K562 (cell line): ENCODE measurements at regions not wholly inside any gene's neighbourhood (a gene's known extent, or its start where the extent isn't known, plus 50 kb on each side); places are given as distances from the start of the nearest gene placed in this dataset.

Experiments used
- CEBPG ChIP-seq, 3 experiments: fragments of 200-800 bp in 1 of 3; sonication (Bioruptor generic) in 1 of 3; sonication (generic) in 1 of 3; formaldehyde crosslinking in 1 of 3; IDR thresholded peaks in 2 of 3; conservative IDR thresholded peaks in 1 of 3; 2 replicates each; pipeline versions ENCODE4 v1.6.1 to v1.8.0; 2016 to 2022; ENCODE audit warnings: missing compliant biosample characterization in 2 of 3, missing genetic modification characterization in 2 of 3, mild to moderate bottlenecking in 1 of 3, missing genetic modification reagents in 1 of 3
- CTCF ChIP-seq, 3 experiments: IDR thresholded peaks in 2 of 3; conservative IDR thresholded peaks in 1 of 3; 2 replicates each; pipeline ENCODE4 v1.5.1; 2011 to 2012; ENCODE audit warnings: low read length in 3 of 3, mild to moderate bottlenecking in 3 of 3, control low read depth in 2 of 3, improper control_type of control experiment in 1 of 3, inconsistent platforms in 1 of 3, low read depth in 1 of 3, mixed read lengths in 1 of 3, moderate library complexity in 1 of 3; ENCODE audit not compliant: insufficient read depth in 2 of 3
- ETV6 ChIP-seq, 3 experiments: fragments of 150-350 bp in 1 of 3; sonication (generic) in 1 of 3; formaldehyde crosslinking in 1 of 3; IDR thresholded peaks; 2 replicates each; pipeline versions ENCODE4 v1.6.1 to v1.8.0; 2014 to 2022; ENCODE audit warnings: borderline replicate concordance in 2 of 3, low read depth in 2 of 3, antibody characterized with exemption in 1 of 3, low read length in 1 of 3, mild to moderate bottlenecking in 1 of 3, missing genetic modification reagents in 1 of 3
- JUN ChIP-seq, 2 experiments: sonication (generic) in 1 of 2; formaldehyde crosslinking in 1 of 2; IDR thresholded peaks; 2 replicates each; pipeline versions ENCODE4 v1.6.1 to v1.8.0; 2012 to 2022; ENCODE audit warnings: borderline replicate concordance in 2 of 2, mild to moderate bottlenecking in 2 of 2, improper control_type of control experiment in 1 of 2, low read depth in 1 of 2, low read length in 1 of 2, missing genetic modification reagents in 1 of 2
- NONO ChIP-seq, 2 experiments: fragments of 200-400 bp in 1 of 2; fragments of 450-650 bp in 1 of 2; formaldehyde crosslinking in 1 of 2; IDR thresholded peaks; 2 replicates each; pipeline ENCODE4 v1.6.1; 2017; ENCODE audit warnings: low read depth in 2 of 2, mild to moderate bottlenecking in 2 of 2, moderate library complexity in 2 of 2, low read length in 1 of 2
- REST ChIP-seq, 2 experiments: fragments of 450-650 bp; formaldehyde crosslinking in 1 of 2; IDR thresholded peaks; 2 replicates each; pipeline versions ENCODE4 v1.4.0 to v1.6.1; 2014 to 2020; ENCODE audit warnings: mild to moderate bottlenecking in 2 of 2, borderline replicate concordance in 1 of 2, low read depth in 1 of 2
- SAFB2 ChIP-seq: fragments of 200-400 bp; formaldehyde crosslinking; IDR thresholded peaks from 2 replicates; pipeline ENCODE4 v1.6.1; 2018; ENCODE audit warnings: borderline replicate concordance, low read length, low read depth, moderate library complexity; ENCODE audit not compliant: severe bottlenecking
- TBL1XR1 ChIP-seq, 2 experiments: IDR thresholded peaks; 2 replicates each; pipeline ENCODE4 v1.6.1; 2012; ENCODE audit warnings: improper control_type of control experiment in 2 of 2, low read length in 2 of 2, mild to moderate bottlenecking in 1 of 2
- TEAD1 ChIP-seq, 2 experiments: fragments of 450-650 bp in 1 of 2; sonication (generic) in 1 of 2; formaldehyde crosslinking; IDR thresholded peaks; 2 replicates each; pipeline versions ENCODE4 v1.4.0 to v1.8.0; 2020 to 2022; ENCODE audit warnings: mild to moderate bottlenecking in 2 of 2, missing genetic modification reagents in 1 of 2
- ZBTB33 ChIP-seq: sonication (generic); formaldehyde crosslinking; IDR thresholded peaks from 2 replicates; pipeline ENCODE4 v1.8.1; 2023; ENCODE audit warnings: mild to moderate bottlenecking, missing genetic modification reagents
- ZNF384 ChIP-seq: IDR thresholded peaks from 2 replicates; pipeline ENCODE4 v1.6.1; 2012; ENCODE audit warnings: low read depth, low read length, improper control_type of control experiment
- ZNF609 ChIP-seq: sonication (generic); formaldehyde crosslinking; IDR thresholded peaks from 2 replicates; pipeline ENCODE4 v1.8.1; 2023; ENCODE audit warnings: missing genetic modification reagents, mild to moderate bottlenecking, borderline replicate concordance
- ZNF830 ChIP-seq: fragments of 250-450 bp; sonication (Bioruptor Pico); IDR thresholded peaks from 2 replicates; pipeline ENCODE4 v1.5.0; 2021; ENCODE audit warnings: mild to moderate bottlenecking

GRCh38 chr13:85230691-85231093, 568.5 kb downstream of the SLITRK6 start:
- TF ChIP-seq ZNF830 (CRISPR knock-in tag) = no peak
- no peak for TF ChIP-seq ZNF609 (CRISPR knock-in tag)
- no peak for TF ChIP-seq CTCF (IDR thresholded peaks at IDR 0.05 in 2 of 3, conservative IDR thresholded peaks at IDR 0.05 in 1 of 3; ENCODE audit: insufficient read depth in 2 of 3, low read depth in 1 of 3, low read length in 3 of 3)
- TF ChIP-seq ZNF384 = no peak
- TF ChIP-seq SAFB2 = no peak
- no peak for TF ChIP-seq TEAD1 (CRISPR knock-in tag; IDR thresholded peaks at IDR 0.05)
- no peak for TF ChIP-seq TBL1XR1 (IDR thresholded peaks at IDR 0.05; ENCODE audit: low read length in 2 of 2)
- no peak for TF ChIP-seq NONO (IDR thresholded peaks at IDR 0.05; ENCODE audit: low read depth in 2 of 2, low read length in 1 of 2)
- TF ChIP-seq ZBTB33 = no peak
- TF ChIP-seq REST (IDR thresholded peaks at IDR 0.05; ENCODE audit: borderline replicate concordance) = no peak
- TF ChIP-seq REST (CRISPR knock-in tag; IDR thresholded peaks at IDR 0.05; ENCODE audit: low read depth) = no peak
- TF ChIP-seq ETV6 (IDR thresholded peaks at IDR 0.05; ENCODE audit: borderline replicate concordance in 1 of 2, low read depth in 2 of 2, low read length in 1 of 2) = no peak
- no peak for TF ChIP-seq ETV6 (CRISPR knock-in tag; IDR thresholded peaks at IDR 0.05; ENCODE audit: borderline replicate concordance)
- no peak for TF ChIP-seq CEBPG (CRISPR knock-in tag; IDR thresholded peaks at IDR 0.05)
- no peak for TF ChIP-seq CEBPG (tag; conservative IDR thresholded peaks at IDR 0.05 in 1 of 2, IDR thresholded peaks at IDR 0.05 in 1 of 2)
- TF ChIP-seq JUN (IDR thresholded peaks at IDR 0.05; ENCODE audit: borderline replicate concordance, low read depth, low read length) = no peak
- no peak for TF ChIP-seq JUN (CRISPR knock-in tag; IDR thresholded peaks at IDR 0.05; ENCODE audit: borderline replicate concordance)
